ENCODE measurements at regions not wholly inside any gene's neighbourhood (a gene's known extent, or its start where the extent isn't known, plus 50 kb on each side); places are given as distances from the start of the nearest gene placed in this dataset.

DNA sequence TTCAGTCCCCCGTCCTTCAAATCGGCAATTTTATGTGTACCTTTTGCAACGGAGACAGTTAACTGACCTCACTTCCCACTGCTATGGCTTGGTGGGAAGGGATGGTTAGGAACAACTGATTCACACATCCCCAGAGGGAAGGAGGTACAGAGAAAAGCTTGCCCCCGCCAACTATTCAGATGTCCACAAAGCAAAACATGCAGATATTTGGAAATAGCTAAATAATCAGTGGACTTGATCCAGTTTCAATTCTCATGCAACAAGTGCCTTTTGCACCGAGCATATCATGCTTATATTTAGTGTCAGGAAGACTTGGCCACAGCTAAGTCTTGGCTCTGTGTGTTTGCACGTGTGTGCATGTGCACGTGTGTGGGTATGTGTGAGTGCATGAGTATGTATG is 144.6 kb downstream of the SNX19 start:
- TF ChIP-seq, protein P1, sequence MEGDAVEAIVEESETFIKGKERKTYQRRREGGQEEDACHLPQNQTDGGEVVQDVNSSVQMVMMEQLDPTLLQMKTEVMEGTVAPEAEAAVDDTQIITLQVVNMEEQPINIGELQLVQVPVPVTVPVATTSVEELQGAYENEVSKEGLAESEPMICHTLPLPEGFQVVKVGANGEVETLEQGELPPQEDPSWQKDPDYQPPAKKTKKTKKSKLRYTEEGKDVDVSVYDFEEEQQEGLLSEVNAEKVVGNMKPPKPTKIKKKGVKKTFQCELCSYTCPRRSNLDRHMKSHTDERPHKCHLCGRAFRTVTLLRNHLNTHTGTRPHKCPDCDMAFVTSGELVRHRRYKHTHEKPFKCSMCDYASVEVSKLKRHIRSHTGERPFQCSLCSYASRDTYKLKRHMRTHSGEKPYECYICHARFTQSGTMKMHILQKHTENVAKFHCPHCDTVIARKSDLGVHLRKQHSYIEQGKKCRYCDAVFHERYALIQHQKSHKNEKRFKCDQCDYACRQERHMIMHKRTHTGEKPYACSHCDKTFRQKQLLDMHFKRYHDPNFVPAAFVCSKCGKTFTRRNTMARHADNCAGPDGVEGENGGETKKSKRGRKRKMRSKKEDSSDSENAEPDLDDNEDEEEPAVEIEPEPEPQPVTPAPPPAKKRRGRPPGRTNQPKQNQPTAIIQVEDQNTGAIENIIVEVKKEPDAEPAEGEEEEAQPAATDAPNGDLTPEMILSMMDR (IDR thresholded peaks at IDR 0.05; ENCODE audit: borderline replicate concordance, extremely low read depth, low read length, poor library complexity, severe bottlenecking): no peak
- no peak for TF ChIP-seq EZH2 (IDR thresholded peaks at IDR 0.05; ENCODE audit: borderline replicate concordance, low read depth, low read length, severe bottlenecking)
